ENCODE measurements at regions not wholly inside any gene's neighbourhood (a gene's known extent, or its start where the extent isn't known, plus 50 kb on each side); places are given as distances from the start of the nearest gene placed in this dataset.
A peak's percentile ranks its signal among the peaks of the same experiment; 100 is the strongest.

DNA sequence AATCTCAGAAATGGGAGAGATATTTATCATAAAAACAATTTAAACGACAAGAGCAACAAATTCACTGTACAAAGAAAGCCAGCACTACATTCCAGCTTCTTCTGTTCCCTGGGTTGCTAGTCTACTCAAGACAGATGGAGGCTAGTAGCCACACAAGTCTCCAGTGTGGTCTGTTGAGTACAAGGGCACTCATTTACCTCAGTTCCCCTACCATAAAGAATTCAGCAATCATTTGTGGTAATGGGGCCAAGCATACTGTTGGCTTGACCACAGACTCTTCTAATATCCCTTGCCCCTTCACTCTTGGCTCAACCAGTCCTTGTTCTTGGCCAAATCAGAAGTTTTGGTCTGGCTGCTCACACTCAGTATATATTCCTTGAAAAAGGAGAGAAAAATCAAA lies 212.3 kb downstream of the COX18 start (continued):
- TF ChIP-seq, protein P1, sequence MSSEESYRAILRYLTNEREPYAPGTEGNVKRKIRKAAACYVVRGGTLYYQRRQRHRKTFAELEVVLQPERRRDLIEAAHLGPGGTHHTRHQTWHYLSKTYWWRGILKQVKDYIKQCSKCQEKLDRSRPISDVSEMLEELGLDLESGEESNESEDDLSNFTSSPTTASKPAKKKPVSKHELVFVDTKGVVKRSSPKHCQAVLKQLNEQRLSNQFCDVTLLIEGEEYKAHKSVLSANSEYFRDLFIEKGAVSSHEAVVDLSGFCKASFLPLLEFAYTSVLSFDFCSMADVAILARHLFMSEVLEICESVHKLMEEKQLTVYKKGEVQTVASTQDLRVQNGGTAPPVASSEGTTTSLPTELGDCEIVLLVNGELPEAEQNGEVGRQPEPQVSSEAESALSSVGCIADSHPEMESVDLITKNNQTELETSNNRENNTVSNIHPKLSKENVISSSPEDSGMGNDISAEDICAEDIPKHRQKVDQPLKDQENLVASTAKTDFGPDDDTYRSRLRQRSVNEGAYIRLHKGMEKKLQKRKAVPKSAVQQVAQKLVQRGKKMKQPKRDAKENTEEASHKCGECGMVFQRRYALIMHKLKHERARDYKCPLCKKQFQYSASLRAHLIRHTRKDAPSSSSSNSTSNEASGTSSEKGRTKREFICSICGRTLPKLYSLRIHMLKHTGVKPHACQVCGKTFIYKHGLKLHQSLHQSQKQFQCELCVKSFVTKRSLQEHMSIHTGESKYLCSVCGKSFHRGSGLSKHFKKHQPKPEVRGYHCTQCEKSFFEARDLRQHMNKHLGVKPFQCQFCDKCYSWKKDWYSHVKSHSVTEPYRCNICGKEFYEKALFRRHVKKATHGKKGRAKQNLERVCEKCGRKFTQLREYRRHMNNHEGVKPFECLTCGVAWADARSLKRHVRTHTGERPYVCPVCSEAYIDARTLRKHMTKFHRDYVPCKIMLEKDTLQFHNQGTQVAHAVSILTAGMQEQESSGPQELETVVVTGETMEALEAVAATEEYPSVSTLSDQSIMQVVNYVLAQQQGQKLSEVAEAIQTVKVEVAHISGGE (CRISPR knock-in tag; IDR thresholded peaks at IDR 0.05) = no peak
- no peak for TF ChIP-seq TAF9B (IDR thresholded peaks at IDR 0.05; ENCODE audit: partially characterized antibody)

DNA sequence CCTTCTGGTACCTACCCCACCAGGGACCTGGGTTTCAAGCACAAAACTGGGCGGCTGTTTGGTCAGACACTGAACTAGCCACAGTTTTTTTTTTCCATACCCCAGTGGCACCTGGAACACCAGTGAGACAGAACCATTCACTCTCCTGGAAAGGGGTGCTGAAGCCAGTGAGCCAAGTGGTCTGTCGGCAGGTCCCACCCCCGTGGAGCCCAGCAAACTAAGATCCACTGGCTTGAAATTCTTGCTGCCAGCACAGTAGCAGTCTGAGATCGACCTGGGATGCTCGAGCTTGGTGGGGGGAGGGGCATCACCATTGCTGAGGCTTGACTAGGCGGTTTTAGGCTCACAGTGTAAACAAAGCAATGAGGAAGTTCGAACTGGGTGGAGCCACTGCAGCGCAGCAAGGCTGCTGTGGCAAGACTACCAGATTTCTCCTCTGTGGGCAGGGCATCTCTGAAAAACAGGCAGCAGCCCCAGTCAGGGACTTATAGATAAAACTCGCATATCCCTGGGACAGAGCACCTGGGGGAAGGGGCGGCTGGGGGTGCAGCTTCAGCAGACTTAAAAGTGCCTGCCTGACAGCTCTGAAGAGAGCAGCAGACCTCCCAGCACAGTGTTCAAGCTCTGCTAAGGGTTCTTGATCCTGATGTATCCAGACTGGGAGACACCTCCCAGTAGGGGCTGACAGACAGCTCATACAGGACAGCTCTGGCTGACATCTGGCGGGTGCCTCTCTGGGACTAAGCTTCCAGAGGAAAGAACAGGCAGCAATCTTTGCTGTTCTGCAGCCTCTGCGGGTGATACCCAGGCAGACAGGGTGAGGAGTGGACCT lies 223.0 kb downstream of the COX18 start:
- intact Hi-C loops (cut with micrococcal nuclease) = no loop called here
- ChIA-PET CTCF (ENCODE audit: low intra/inter-chr PET ratio) (no interaction called here), POLR2A (no interaction called here)
- peak overlapping the region; percentile 71; the same call in 2 of the 3 replicates for H3K27ac ChIP-seq (ENCODE audit: extremely low read depth, low read depth, low read length)
- ATAC-seq (peak; percentile 100), DNase-seq (ENCODE audit: extremely low read depth in 1 of 4, low spot score in 3 of 4) (peak; percentile 15 to 84 (median 34)), FAIRE-seq (peak; percentile 85)
- H3K4me1 ChIP-seq (replicated peaks in 1 of 2; ENCODE audit: control insufficient read depth in 2 of 2, insufficient read depth in 2 of 2, low read length in 2 of 2) = peaks cover 8 to 11% of the 10 kb centered on the region in 2 experiments; a peak in 4 of 5 replicates
- H3K4me2 ChIP-seq (ENCODE audit: insufficient read depth, low read length) = peak overlapping the region; percentile 68
- H3K9ac ChIP-seq (ENCODE audit: insufficient read depth in 1 of 2, low read depth in 2 of 2, low read length in 2 of 2) = no peak overlapping the region; a peak in 1 of 4 replicates
- no peaks in the 10 kb centered on the region for H3K79me2 ChIP-seq (ENCODE audit: control insufficient read depth, insufficient read depth, low read length)
- peak overlapping the region; percentile 15; the same call in 1 of the 2 replicates for H3K4me3 ChIP-seq
- H3K36me3 ChIP-seq (ENCODE audit: control insufficient read depth, insufficient read depth, low read length) = no peaks in the 10 kb centered on the region
- no peaks in the 10 kb centered on the region for H3K27me3 ChIP-seq (ENCODE audit: control insufficient read depth in 2 of 2, insufficient read depth in 2 of 2, low read length in 2 of 2)
- H2AFZ ChIP-seq (ENCODE audit: low read depth, low read length) = peak overlapping the region; percentile 94
- BruUV-seq (replicated peaks) = no TSS peak
- WGBS (ENCODE audit: insufficient coverage, low coverage, missing lambda C conversion rate) = 6% methylated on average over 12 of the region's 12 CpGs
- H4K20me1 ChIP-seq (replicated peaks; ENCODE audit: control insufficient read depth, insufficient read depth, low read length) = no peaks in the 10 kb centered on the region
- no peaks in the 10 kb centered on the region for H3K9me1 ChIP-seq (ENCODE audit: control insufficient read depth, insufficient read depth, low read length)
- in situ Hi-C loops (cut with MboI) = no loop called here
- 0 out of 2 replicates have a peak, but pooled peaks cover 3% of the 10 kb centered on the region for H3K9me3 ChIP-seq (replicated peaks; ENCODE audit: control insufficient read depth, insufficient read depth, low read depth, low read length)
- TF ChIP-seq, protein P2, sequence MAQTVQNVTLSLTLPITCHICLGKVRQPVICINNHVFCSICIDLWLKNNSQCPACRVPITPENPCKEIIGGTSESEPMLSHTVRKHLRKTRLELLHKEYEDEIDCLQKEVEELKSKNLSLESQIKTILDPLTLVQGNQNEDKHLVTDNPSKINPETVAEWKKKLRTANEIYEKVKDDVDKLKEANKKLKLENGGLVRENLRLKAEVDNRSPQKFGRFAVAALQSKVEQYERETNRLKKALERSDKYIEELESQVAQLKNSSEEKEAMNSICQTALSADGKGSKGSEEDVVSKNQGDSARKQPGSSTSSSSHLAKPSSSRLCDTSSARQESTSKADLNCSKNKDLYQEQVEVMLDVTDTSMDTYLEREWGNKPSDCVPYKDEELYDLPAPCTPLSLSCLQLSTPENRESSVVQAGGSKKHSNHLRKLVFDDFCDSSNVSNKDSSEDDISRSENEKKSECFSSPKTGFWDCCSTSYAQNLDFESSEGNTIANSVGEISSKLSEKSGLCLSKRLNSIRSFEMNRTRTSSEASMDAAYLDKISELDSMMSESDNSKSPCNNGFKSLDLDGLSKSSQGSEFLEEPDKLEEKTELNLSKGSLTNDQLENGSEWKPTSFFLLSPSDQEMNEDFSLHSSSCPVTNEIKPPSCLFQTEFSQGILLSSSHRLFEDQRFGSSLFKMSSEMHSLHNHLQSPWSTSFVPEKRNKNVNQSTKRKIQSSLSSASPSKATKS (CRISPR knock-in tag; IDR thresholded peaks at IDR 0.05) = no peak
- TF ChIP-seq, protein P3, sequence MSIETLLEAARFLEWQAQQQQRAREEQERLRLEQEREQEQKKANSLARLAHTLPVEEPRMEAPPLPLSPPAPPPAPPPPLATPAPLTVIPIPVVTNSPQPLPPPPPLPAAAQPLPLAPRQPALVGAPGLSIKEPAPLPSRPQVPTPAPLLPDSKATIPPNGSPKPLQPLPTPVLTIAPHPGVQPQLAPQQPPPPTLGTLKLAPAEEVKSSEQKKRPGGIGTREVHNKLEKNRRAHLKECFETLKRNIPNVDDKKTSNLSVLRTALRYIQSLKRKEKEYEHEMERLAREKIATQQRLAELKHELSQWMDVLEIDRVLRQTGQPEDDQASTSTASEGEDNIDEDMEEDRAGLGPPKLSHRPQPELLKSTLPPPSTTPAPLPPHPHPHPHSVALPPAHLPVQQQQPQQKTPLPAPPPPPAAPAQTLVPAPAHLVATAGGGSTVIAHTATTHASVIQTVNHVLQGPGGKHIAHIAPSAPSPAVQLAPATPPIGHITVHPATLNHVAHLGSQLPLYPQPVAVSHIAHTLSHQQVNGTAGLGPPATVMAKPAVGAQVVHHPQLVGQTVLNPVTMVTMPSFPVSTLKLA (conservative IDR thresholded peaks at IDR 0.05) = peak; percentile 26 to 70; a peak in 3 of 4 replicates
- TF ChIP-seq, protein P4, sequence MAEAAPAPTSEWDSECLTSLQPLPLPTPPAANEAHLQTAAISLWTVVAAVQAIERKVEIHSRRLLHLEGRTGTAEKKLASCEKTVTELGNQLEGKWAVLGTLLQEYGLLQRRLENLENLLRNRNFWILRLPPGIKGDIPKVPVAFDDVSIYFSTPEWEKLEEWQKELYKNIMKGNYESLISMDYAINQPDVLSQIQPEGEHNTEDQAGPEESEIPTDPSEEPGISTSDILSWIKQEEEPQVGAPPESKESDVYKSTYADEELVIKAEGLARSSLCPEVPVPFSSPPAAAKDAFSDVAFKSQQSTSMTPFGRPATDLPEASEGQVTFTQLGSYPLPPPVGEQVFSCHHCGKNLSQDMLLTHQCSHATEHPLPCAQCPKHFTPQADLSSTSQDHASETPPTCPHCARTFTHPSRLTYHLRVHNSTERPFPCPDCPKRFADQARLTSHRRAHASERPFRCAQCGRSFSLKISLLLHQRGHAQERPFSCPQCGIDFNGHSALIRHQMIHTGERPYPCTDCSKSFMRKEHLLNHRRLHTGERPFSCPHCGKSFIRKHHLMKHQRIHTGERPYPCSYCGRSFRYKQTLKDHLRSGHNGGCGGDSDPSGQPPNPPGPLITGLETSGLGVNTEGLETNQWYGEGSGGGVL (CRISPR knock-in tag; IDR thresholded peaks at IDR 0.05) = no peak
- TF ChIP-seq SREBF1 (IDR thresholded peaks at IDR 0.05; ENCODE audit: borderline replicate concordance, low read depth, low read length) (no peak), TCF3 (CRISPR knock-in tag; IDR thresholded peaks at IDR 0.05) (0 out of 2 replicates have a peak, but pooled peaks have one; percentile 23), EGR1 (conservative IDR thresholded peaks at IDR 0.05) (no peak)
